H1 (cell line): ENCODE measurements at regions not wholly inside any gene's neighbourhood (a gene's known extent, or its start where the extent isn't known, plus 50 kb on each side); places are given as distances from the start of the nearest gene placed in this dataset.

Source experiments
- CTCF ChIA-PET: fragments of 300-600 bp; sonication (Branson Sonifier 250); formaldehyde crosslinking; loops from one replicate; lab custom pipeline; 2021; ENCODE audit not compliant: partially characterized antibody; lab: Charles Lee
- POLR2A ChIA-PET: fragments of 300-600 bp; sonication (Branson Sonifier 250); formaldehyde crosslinking; loops from one replicate; lab custom pipeline; 2021; ENCODE audit warnings: inconsistent platforms; ENCODE audit not compliant: partially characterized antibody; lab: Charles Lee
- DNase-seq, 2 experiments: peaks; one replicate each; pipeline versions ENCODE4 v3.0.0 to v3.0.0-alpha.2; 2010 to 2022; ENCODE audit warnings: low spot score in 2 of 2, low read depth in 1 of 2, mixed read lengths in 1 of 2
- FAIRE-seq: peaks from 2 replicates; lab custom pipeline; 2011; peaks lifted over from hg19 to GRCh38; lab: Jason Lieb, UNC
- H2AFZ ChIP-seq: 2 replicates; pipeline ENCODE4 v1.8.1; 2012; ENCODE audit warnings: low read length, inconsistent platforms
- H2AK5ac ChIP-seq: 2 replicates; pipeline ENCODE4 v1.6.1; 2013; ENCODE audit warnings: low read depth, low read length
- H2BK120ac ChIP-seq: replicated peaks from 2 replicates; pipeline ENCODE3; 2013; ENCODE audit warnings: low read depth, low read length, inconsistent platforms
- H2BK12ac ChIP-seq: 2 replicates; pipeline ENCODE4 v1.6.1; 2013; ENCODE audit warnings: low read depth, low read length
- H2BK15ac ChIP-seq: 2 replicates; pipeline ENCODE4 v1.6.1; 2013; ENCODE audit warnings: low read length
- H2BK20ac ChIP-seq: 2 replicates; pipeline ENCODE4 v1.6.1; 2013; ENCODE audit warnings: low read length
- H2BK5ac ChIP-seq: 2 replicates; pipeline ENCODE4 v1.6.1; 2013; ENCODE audit warnings: low read depth, low read length
- H3K14ac ChIP-seq: 2 replicates; pipeline ENCODE4 v1.6.1; 2013; ENCODE audit warnings: inconsistent platforms; ENCODE audit not compliant: insufficient read length
- H3K18ac ChIP-seq: 2 replicates; pipeline ENCODE4 v1.6.1; 2013; ENCODE audit warnings: low read length; ENCODE audit errors: extremely low read depth
- H3K23ac ChIP-seq: 2 replicates; pipeline ENCODE4 v1.6.1; 2013; ENCODE audit warnings: inconsistent platforms; ENCODE audit not compliant: insufficient read length
- H3K23me2 ChIP-seq: 2 replicates; pipeline ENCODE4 v1.6.1; 2013; ENCODE audit warnings: low read depth, low read length
- H3K27ac ChIP-seq: 2 replicates; pipeline ENCODE4 v1.6.1; 2011; ENCODE audit warnings: low read depth, low read length, inconsistent platforms
- H3K27me3 ChIP-seq, 4 experiments: replicated peaks in 1 of 4; 1 replicate in 1 of 4; 2 replicates in 3 of 4; pipeline versions ENCODE4 v1.6.1 to v1.8.1; 2011 to 2013; ENCODE audit warnings: low read length in 3 of 4, mild to moderate bottlenecking in 3 of 4, inconsistent platforms in 2 of 4, mixed read lengths in 2 of 4, moderate library complexity in 1 of 4; ENCODE audit not compliant: control insufficient read depth in 3 of 4, insufficient read depth in 3 of 4; ENCODE audit errors: extremely low read depth in 1 of 4
- H3K36me3 ChIP-seq, 4 experiments: 2 replicates each; pipeline versions ENCODE4 v1.6.1 to v1.8.1; 2011 to 2013; ENCODE audit warnings: mild to moderate bottlenecking in 4 of 4, low read length in 3 of 4, moderate library complexity in 2 of 4, control low read depth in 1 of 4, inconsistent platforms in 1 of 4; ENCODE audit not compliant: insufficient read depth in 4 of 4, control insufficient read depth in 2 of 4
- H3K4ac ChIP-seq: replicated peaks from 2 replicates; pipeline ENCODE3; 2013; ENCODE audit warnings: low read length, low read depth, mixed read lengths, inconsistent platforms; ENCODE audit not compliant: insufficient read length
- H3K4me1 ChIP-seq, 4 experiments: replicated peaks in 1 of 4; 1 replicate in 1 of 4; 2 replicates in 3 of 4; pipeline versions ENCODE4 v1.6.1 to v1.8.1; 2011 to 2013; ENCODE audit warnings: low read length in 3 of 4, inconsistent platforms in 2 of 4, mixed read lengths in 1 of 4; ENCODE audit not compliant: insufficient read depth in 4 of 4, control insufficient read depth in 3 of 4
- H3K4me2 ChIP-seq, 2 experiments: 2 replicates each; pipeline versions ENCODE4 v1.6.1 to v1.8.1; 2011 to 2013; ENCODE audit warnings: low read depth in 2 of 2, low read length in 2 of 2, control low read depth in 1 of 2, inconsistent platforms in 1 of 2, mild to moderate bottlenecking in 1 of 2; ENCODE audit not compliant: insufficient read depth in 1 of 2
- H3K4me3 ChIP-seq, 4 experiments: fragments of 200-600, 300-600 bp in 1 of 4; sonication (generic), shearing (Covaris generic), sonication (Bioruptor Twin) in 1 of 4; 2 replicates each; pipeline versions ENCODE4 v1.5.1 to v1.8.1; 2011 to 2016; ENCODE audit warnings: low read length in 4 of 4, low read depth in 3 of 4, control low read depth in 2 of 4, inconsistent platforms in 2 of 4, mild to moderate bottlenecking in 2 of 4, mixed read lengths in 1 of 4, moderate library complexity in 1 of 4; ENCODE audit not compliant: insufficient read depth in 2 of 4; ENCODE audit errors: extremely low read depth in 1 of 4
- H3K56ac ChIP-seq: replicated peaks from 2 replicates; pipeline ENCODE3; 2013; ENCODE audit warnings: low read depth, mild to moderate bottlenecking, mixed read lengths, low read length, inconsistent platforms; ENCODE audit not compliant: insufficient read length
- H3K79me1 ChIP-seq: 2 replicates; pipeline ENCODE4 v1.6.1; 2013; ENCODE audit warnings: low read depth, low read length, control low read depth
- H3K79me2 ChIP-seq, 2 experiments: 2 replicates each; pipeline versions ENCODE4 v1.6.1 to v1.8.1; 2012 to 2013; ENCODE audit warnings: low read length in 2 of 2, mild to moderate bottlenecking in 2 of 2, inconsistent platforms in 1 of 2; ENCODE audit not compliant: insufficient read depth in 2 of 2, control insufficient read depth in 1 of 2
- H3K9ac ChIP-seq, 4 experiments: replicated peaks in 1 of 4; 1 replicate in 1 of 4; 2 replicates in 3 of 4; pipeline versions ENCODE4 v1.6.1 to v1.8.1; 2011 to 2013; ENCODE audit warnings: low read depth in 3 of 4, low read length in 3 of 4, control low read depth in 2 of 4, mild to moderate bottlenecking in 2 of 4, moderate library complexity in 2 of 4, inconsistent platforms in 1 of 4; ENCODE audit errors: extremely low read depth in 1 of 4
- H3K9me3 ChIP-seq, 2 experiments: 2 replicates each; pipeline versions ENCODE4 v1.6.1 to v1.8.1; 2012 to 2013; ENCODE audit warnings: mild to moderate bottlenecking in 2 of 2, moderate library complexity in 2 of 2, control low read depth in 1 of 2, inconsistent platforms in 1 of 2, low read depth in 1 of 2, low read length in 1 of 2, mixed read lengths in 1 of 2; ENCODE audit not compliant: insufficient read depth in 2 of 2
- H4K20me1 ChIP-seq, 2 experiments: replicated peaks in 1 of 2; 2 replicates each; pipeline versions ENCODE3 to v1.8.1; 2011 to 2013; ENCODE audit warnings: inconsistent platforms in 2 of 2, low read length in 2 of 2, mild to moderate bottlenecking in 1 of 2; ENCODE audit not compliant: insufficient read depth in 2 of 2, control insufficient read depth in 1 of 2
- H4K5ac ChIP-seq: 2 replicates; pipeline ENCODE4 v1.6.1; 2013; ENCODE audit warnings: low read length, low read depth, mixed read lengths, inconsistent platforms; ENCODE audit not compliant: insufficient read length
- H4K8ac ChIP-seq: 2 replicates; pipeline ENCODE4 v1.8.0; 2013; ENCODE audit warnings: mild to moderate bottlenecking, moderate library complexity, low read length, inconsistent platforms; ENCODE audit not compliant: insufficient read depth; ENCODE audit errors: extremely low read depth
- H4K91ac ChIP-seq: replicated peaks from 2 replicates; pipeline ENCODE3; 2013; ENCODE audit warnings: low read length, mixed read lengths, inconsistent platforms; ENCODE audit not compliant: insufficient read length
- GTF2F1 ChIP-seq: IDR thresholded peaks from 2 replicates; pipeline ENCODE4 v1.6.1; 2012; ENCODE audit warnings: low read depth, low read length, improper control_type of control experiment, borderline replicate concordance
- KDM4A ChIP-seq: IDR thresholded peaks from one replicate; pipeline ENCODE4 v1.7.1; 2012; ENCODE audit warnings: low read depth, mild to moderate bottlenecking, moderate library complexity, low read length, inconsistent platforms; ENCODE audit not compliant: severe bottlenecking
- NANOG ChIP-seq: IDR thresholded peaks from 2 replicates; pipeline ENCODE4 v1.6.1; 2011; ENCODE audit warnings: low read length, low read depth, mild to moderate bottlenecking, inconsistent platforms; ENCODE audit not compliant: insufficient read depth, poor library complexity, severe bottlenecking
- TCF12 ChIP-seq: IDR thresholded peaks from 2 replicates; pipeline ENCODE4 v1.6.1; 2011; ENCODE audit warnings: low read depth, mild to moderate bottlenecking, low read length
- YY1 ChIP-seq: IDR thresholded peaks from 2 replicates; pipeline ENCODE4 v1.6.1; 2011; ENCODE audit warnings: low read depth, mild to moderate bottlenecking, low read length
- WGBS, 2 experiments: shearing (Covaris generic) in 1 of 2; methylation state at CpG; one replicate each; pipeline versions ENCODE4 v1.1.6 to v1.1.7; 2013 to 2015; ENCODE audit warnings: low lambda C conversion rate in 2 of 2, mixed read lengths in 2 of 2, inconsistent platforms in 1 of 2, low coverage in 1 of 2, missing lambda C conversion rate in 1 of 2; ENCODE audit not compliant: insufficient replicate concordance in 2 of 2, insufficient coverage in 1 of 2, insufficient read length in 1 of 2; ENCODE audit errors: extremely low coverage in 1 of 2, missing lambda C conversion rate in 1 of 2; 5-methylcytosine and 5-hydroxymethylcytosine counted together

- DNase-seq = no peak
- no peak overlapping the region for H4K5ac ChIP-seq
- H3K4me2 ChIP-seq = no peak overlapping the region
- ChIA-PET CTCF (no interaction called here), POLR2A (no interaction called here)
- FAIRE-seq = no peak
- H3K4ac ChIP-seq = no peak overlapping the region
- no peaks in the 10 kb centered on the region for H4K20me1 ChIP-seq
- no peaks in the 10 kb centered on the region for H3K9me3 ChIP-seq
- no peak overlapping the region for H4K91ac ChIP-seq
- no peak overlapping the region for H2BK20ac ChIP-seq
- H3K27me3 ChIP-seq = no peaks in the 10 kb centered on the region
- TF ChIP-seq YY1 = no peak
- no peak for TF ChIP-seq TCF12
- TF ChIP-seq GTF2F1 = no peak
- no peak for TF ChIP-seq KDM4A
- TF ChIP-seq NANOG = no peak
- no peaks in the 10 kb centered on the region for H3K36me3 ChIP-seq
- no peak overlapping the region for H2BK12ac ChIP-seq
- no peak overlapping the region for H2AFZ ChIP-seq
- no peaks in the 10 kb centered on the region for H3K79me2 ChIP-seq
- H4K8ac ChIP-seq = no peak overlapping the region
- no peak overlapping the region for H2BK120ac ChIP-seq
- H3K4me1 ChIP-seq = no peaks in the 10 kb centered on the region
- H2BK15ac ChIP-seq = no peak overlapping the region
- no peak overlapping the region for H3K27ac ChIP-seq
- 96% methylated on average over 17 of the region's 17 CpGs; no CpG with 5 or more reads in 1 of the 2 experiments for WGBS, 2 experiments
- no peak overlapping the region for H3K4me3 ChIP-seq
- no peak overlapping the region for H3K18ac ChIP-seq
- H3K14ac ChIP-seq = no peak overlapping the region
- H3K9ac ChIP-seq = no peak overlapping the region
- H3K56ac ChIP-seq = no peak overlapping the region
- H2AK5ac ChIP-seq = no peak overlapping the region
- no peak overlapping the region for H2BK5ac ChIP-seq
- no peaks in the 10 kb centered on the region for H3K23me2 ChIP-seq
- no peaks in the 10 kb centered on the region for H3K79me1 ChIP-seq
- no peak overlapping the region for H3K23ac ChIP-seq
Observed at GRCh38 chr10:130864961-130865818, 446.3 kb downstream of the TCERG1L start.
